HG03521 (cell line): ENCODE measurements at regions not wholly inside any gene's neighbourhood (a gene's known extent, or its start where the extent isn't known, plus 50 kb on each side); places are given as distances from the start of the nearest gene placed in this dataset.
A peak's percentile ranks its signal among the peaks of the same experiment; 100 is the strongest.

Experiments used
- ATAC-seq: cut with Tn5 transposase; IDR thresholded peaks from one replicate; pipeline ENCODE4 v1.9.1; 2021; ENCODE audit warnings: mild to moderate bottlenecking, moderate library complexity; ENCODE audit not compliant: unreplicated experiment

- ATAC-seq, result no peak
Measured at GRCh38 chr12:127290251-127290650, 976.7 kb upstream of the TMEM132C start.

- ATAC-seq, result no peak
Measured at GRCh38 chr12:127292736-127293135, 974.2 kb upstream of the TMEM132C start.

DNA sequence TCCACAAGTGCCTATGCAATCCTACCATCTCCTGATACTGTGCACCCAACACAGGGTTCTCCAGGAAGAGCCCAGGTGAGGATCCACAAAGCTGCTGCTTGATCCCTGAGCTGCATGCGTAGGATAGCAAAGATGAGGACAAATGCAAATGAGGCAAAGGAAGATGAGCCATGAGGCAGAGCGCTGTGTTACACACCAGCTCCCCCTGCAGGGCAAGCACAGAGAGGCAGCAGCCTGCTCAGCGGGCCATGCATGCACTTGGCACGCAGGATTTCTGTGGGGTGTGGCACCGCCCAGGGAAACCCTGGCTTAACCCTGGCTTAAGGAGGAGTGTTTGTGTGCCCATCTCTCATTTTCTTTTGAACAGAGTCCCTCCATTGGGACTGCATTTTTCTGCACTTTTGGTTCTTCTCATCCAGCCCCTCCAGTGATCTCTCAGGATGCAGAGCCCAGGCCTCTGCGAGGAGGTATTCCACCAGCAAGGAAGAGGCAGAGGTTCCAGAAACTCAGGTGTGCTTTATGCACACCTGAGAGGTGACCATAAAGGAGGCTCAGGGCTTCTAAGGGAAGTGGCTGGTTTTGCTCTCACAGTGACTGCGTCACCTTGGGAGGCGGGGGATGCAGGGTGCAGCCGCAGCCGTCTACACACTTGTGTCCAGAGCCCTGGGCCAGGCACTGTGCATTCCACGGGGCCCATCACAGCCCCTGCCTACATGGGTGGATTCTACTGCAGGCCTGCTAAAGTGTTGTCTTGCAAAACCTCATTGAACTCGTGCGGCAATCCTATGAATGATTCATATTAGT is 973.3 kb upstream of the TMEM132C start:
- ATAC-seq, result peak; percentile 79

GRCh38 chr12:127294651-127295210 is 972.2 kb upstream of the TMEM132C start:
- ATAC-seq, result no peak

GRCh38 chr12:127295630-127296029 is 971.3 kb upstream of the TMEM132C start:
- ATAC-seq, result no peak

- ATAC-seq, result no peak
Measured at GRCh38 chr12:127296591-127296990, 970.4 kb upstream of the TMEM132C start.

DNA sequence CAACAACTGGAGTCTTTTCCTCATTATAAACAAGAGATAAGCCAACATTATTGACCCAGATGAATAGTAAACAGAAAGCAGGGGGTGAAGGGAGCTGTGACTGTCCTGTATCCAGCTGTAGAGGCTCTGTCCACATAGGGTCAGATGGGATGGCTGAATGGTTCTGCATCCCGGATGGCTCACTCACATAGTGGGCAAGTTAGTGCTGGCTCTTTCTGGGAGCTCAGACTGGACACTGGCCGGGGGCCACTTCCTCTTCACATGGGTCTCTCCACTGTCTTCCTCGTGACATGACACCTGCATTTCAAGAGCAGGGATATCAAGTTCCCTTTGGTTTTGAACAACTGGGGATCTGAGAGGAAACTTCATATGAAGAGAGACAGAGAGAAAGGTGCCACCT is 969.6 kb upstream of the TMEM132C start:
- no peak for ATAC-seq

- no peak for ATAC-seq
Measured at GRCh38 chr12:127300075-127300474, 966.9 kb upstream of the TMEM132C start.

GRCh38 chr12:127300753-127301152 is 966.2 kb upstream of the TMEM132C start:
- no peak for ATAC-seq

DNA sequence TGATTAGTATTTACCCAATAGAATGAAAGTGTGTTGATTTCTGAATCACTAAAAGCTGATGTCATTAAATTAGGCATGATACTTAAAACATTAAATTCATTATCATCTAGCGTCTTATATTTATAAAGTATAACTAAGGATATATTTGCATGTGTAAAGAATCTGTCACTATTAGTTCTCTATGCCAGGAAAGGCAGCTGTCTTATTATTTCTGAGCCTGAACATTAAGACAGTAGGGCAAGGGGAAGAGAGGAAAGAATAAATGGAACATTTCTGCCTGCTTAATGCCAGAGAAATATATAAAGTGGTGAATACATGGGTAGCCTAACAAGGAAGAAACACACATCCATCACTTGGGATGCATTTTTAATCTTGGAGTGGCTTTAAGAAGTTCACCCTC is 965.1 kb upstream of the TMEM132C start:
- no peak for ATAC-seq

DNA sequence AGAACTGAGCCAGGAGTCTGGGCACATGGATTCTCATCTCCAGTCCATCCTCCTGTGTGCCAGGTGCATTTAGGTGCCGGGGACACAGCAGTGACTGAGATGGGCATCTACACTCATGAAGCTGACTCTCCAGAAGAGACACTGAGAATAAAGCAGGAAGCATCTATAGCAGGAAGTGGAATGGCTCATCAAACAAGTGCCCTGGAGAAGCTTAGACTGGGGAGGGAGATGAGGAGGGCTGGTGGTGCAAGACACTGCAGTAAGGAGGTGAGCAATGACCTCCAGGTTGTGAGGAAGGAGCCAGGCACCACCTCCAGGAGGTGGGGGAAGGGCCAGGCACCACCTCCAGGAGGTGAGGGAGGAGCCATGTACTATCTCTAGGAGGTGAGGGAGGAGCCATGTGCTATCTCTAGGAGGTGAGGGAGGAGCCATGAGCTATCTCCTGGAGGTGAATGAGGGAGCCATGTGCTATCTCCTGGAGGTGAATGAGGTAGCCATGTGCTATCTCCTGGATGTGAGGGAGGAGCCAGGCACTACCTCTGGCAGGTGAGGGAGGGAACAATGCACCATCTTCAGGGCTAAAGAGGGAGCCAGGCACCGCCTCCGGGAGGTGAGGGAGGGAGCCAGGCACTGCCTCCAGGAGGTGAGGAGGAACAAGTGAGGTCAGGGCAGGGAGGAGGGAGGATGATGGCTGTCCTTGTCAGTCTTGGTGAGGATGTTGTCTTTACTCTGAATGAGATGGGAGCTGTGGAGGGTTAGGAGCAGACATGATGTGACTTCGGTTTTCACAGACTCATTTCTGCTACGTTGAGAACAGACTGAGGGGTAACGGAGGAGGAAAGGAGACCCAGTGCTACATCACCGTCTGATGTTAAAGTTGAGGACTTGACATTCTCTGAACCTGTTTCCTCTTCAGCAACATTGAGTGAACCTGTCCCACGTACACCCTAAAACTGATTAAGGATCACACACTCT is 961.9 kb upstream of the TMEM132C start:
- ATAC-seq, result no peak

DNA sequence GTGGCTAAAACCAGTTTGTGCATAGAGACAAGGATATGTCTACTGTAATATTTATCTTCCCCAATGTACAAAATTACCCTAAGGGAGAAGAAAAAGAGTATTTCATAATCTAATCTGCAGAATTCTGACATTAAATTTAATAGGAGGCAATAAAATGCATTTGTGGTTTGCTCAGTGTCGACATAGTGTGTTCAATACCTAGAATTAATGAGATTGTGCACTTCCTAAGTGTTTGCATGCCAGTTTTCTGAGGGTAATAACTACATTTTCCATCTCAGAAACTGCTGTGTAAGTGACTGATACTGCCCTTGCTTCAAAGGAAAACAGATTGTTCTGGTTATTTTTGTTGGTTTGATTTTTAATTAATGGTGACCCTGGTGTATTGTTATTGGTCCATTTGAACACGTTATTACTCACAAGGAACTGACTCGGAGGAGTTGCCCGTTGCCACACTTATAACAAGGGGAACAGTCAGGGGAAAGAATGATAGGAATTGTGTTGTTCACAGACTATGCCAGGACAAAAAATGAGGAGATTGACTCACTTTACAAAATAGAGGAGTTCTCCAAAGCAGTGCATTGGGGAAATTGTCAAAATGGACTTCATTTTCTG is 960.3 kb upstream of the TMEM132C start:
- no peak for ATAC-seq

- ATAC-seq, result no peak
Measured at GRCh38 chr12:127307528-127307927, 959.4 kb upstream of the TMEM132C start.

DNA sequence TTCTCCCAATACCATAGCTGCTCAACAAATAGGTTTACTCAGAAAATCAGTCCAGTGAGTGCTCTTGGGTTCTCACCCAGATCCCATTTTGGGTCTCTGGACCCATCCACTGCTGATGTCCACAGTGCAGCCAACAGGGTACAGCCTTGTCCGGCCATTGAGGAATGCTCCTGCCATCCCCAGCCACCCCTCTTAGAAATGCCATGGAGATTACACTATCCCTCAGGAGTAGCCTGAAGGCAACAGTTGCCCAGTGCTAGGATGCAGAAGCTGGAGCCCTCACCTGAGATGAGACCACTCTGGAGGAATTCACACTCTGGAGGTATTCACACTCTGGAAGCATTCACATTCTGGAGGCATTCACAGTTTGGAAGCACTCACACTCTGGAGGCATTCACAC is 958.8 kb upstream of the TMEM132C start:
- ATAC-seq, result no peak

DNA sequence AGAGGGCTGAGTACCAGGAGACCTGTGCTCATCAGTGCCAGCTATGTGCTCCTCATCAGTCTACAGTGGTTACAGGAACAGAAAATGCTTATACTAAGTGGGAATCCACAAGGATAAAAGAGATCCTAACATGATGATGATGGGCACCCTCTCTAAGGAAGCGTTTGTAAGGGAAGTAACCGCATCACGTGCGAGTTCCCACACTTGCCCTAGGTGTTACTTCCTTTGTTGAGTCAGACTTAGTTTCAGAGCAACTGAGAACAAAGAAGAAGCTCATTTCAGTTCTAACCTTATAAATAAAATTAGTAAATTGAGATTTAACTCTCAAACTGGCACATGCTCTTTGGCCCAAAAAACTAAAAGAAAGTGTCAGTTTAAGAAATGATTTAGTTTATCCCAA is 956.4 kb upstream of the TMEM132C start:
- ATAC-seq, result no peak

GRCh38 chr12:127311720-127312364 is 955.1 kb upstream of the TMEM132C start:
- ATAC-seq, result no peak

GRCh38 chr12:127324681-127325080 is 942.3 kb upstream of the TMEM132C start:
- no peak for ATAC-seq

DNA sequence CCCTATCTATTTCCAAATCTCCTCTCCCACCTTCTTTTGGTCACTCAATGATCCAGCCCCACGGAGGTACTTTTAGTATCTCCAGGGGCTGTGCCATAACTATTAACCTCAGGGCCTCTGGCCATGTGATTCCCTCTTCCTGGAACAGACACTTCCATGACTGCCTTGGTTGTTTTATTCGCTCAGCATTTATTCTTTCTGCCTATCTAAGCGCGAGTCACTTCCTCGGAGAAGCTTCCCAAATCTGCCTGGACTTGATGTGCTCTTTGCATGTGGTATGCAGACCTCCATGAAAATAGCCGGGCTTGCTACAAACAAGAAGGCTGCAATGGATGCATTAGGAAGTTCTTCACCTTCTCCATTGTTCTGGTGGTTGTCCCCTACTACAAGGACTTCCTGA is 939.0 kb upstream of the TMEM132C start:
- ATAC-seq, result no peak

GRCh38 chr12:127328867-127329266 is 938.1 kb upstream of the TMEM132C start:
- ATAC-seq, result no peak

GRCh38 chr12:127334365-127334764 is 932.6 kb upstream of the TMEM132C start:
- ATAC-seq, result no peak
